K562 (cell line): ENCODE measurements at regions not wholly inside any gene's neighbourhood (a gene's known extent, or its start where the extent isn't known, plus 50 kb on each side); places are given as distances from the start of the nearest gene placed in this dataset.
A peak's percentile ranks its signal among the peaks of the same experiment; 100 is the strongest.

Source experiments
- ATAC-seq: fragments of 200-7000 bp; cut with Tn5 transposase; 3 replicates; pipeline ENCODE4 v1.9.1; 2020; ENCODE audit warnings: moderate library complexity
- BruUV-seq: library from RNA; stranded (reverse); fragments of 400-500 nt; replicated peaks from 2 replicates; lab custom pipeline; 2021; lab: Mats Ljungman, UMichigan
- CTCF ChIA-PET: fragments of 300-600 bp; formaldehyde crosslinking; extraction: SDS; loops from one replicate; lab custom pipeline; 2021; ENCODE audit warnings: low intra/inter-chr PET ratio; lab: Yijun Ruan, JAX
- POLR2A ChIA-PET: fragments of 300-600, 350-650 bp; sonication (Branson Sonifier 250); formaldehyde crosslinking; extraction: SDS; loops from one replicate; lab custom pipeline; 2021; ENCODE audit warnings: antibody characterized with exemption, inconsistent platforms; lab: Yijun Ruan, JAX
- DNase-seq, 4 experiments: peaks; one replicate each; pipeline versions ENCODE4 v3.0.0 to v3.0.0-alpha.2; 2011 to 2018; ENCODE audit warnings: low spot score in 3 of 4, mixed read lengths in 3 of 4; ENCODE audit errors: extremely low read depth in 1 of 4
- FAIRE-seq: peaks from 2 replicates; lab custom pipeline; 2011; peaks lifted over from hg19 to GRCh38; lab: Jason Lieb, UNC
- H2AFZ ChIP-seq: 2 replicates; pipeline ENCODE4 v1.6.0; 2011; ENCODE audit warnings: low read depth, low read length, control low read depth, inconsistent platforms
- H3K27ac ChIP-seq: fragments of 200-600 bp; 3 replicates; pipeline ENCODE4 v1.8.0; 2011; ENCODE audit warnings: low read depth, mild to moderate bottlenecking, control low read depth, inconsistent platforms, low read length, moderate library complexity, mixed read lengths; ENCODE audit errors: extremely low read depth
- H3K27me3 ChIP-seq, 2 experiments: fragments of 300-600 bp in 1 of 2; 2 replicates in 1 of 2; 3 replicates in 1 of 2; pipeline versions ENCODE4 v1.6.0 to v1.8.0; 2011; ENCODE audit warnings: inconsistent platforms in 2 of 2, low read length in 2 of 2, mild to moderate bottlenecking in 1 of 2, mixed read lengths in 1 of 2, moderate library complexity in 1 of 2; ENCODE audit not compliant: control insufficient read depth in 2 of 2, insufficient read depth in 2 of 2
- H3K36me3 ChIP-seq: fragments of 300-600 bp; 3 replicates; pipeline ENCODE4 v1.8.0; 2011; ENCODE audit warnings: mild to moderate bottlenecking, low read length, inconsistent platforms; ENCODE audit not compliant: control insufficient read depth, insufficient read depth
- H3K4me1 ChIP-seq, 2 experiments: fragments of 200-600 bp in 1 of 2; replicated peaks in 1 of 2; 2 replicates in 1 of 2; 3 replicates in 1 of 2; pipeline versions ENCODE4 v1.5.1 to v1.8.0; 2011; ENCODE audit warnings: inconsistent platforms in 2 of 2, low read length in 2 of 2, mild to moderate bottlenecking in 1 of 2, mixed read lengths in 1 of 2, moderate library complexity in 1 of 2; ENCODE audit not compliant: control insufficient read depth in 2 of 2, insufficient read depth in 2 of 2
- H3K4me2 ChIP-seq: 2 replicates; pipeline ENCODE4 v1.6.1; 2011; ENCODE audit warnings: low read length, control low read depth, inconsistent platforms, mixed read lengths; ENCODE audit not compliant: insufficient read depth
- H3K4me3 ChIP-seq: fragments of 200-600 bp; sonication (generic), shearing (Covaris generic); 2 replicates; pipeline ENCODE4 v1.5.1; 2016; ENCODE audit warnings: control low read depth, inconsistent platforms
- H3K79me2 ChIP-seq: fragments of 200-600 bp; 3 replicates; pipeline ENCODE4 v1.8.0; 2011; ENCODE audit warnings: low read length, inconsistent platforms; ENCODE audit not compliant: control insufficient read depth, insufficient read depth
- H3K9ac ChIP-seq, 2 experiments: 2 replicates each; pipeline versions ENCODE4 v1.6.0 to v1.6.1; 2011; ENCODE audit warnings: low read depth in 2 of 2, low read length in 2 of 2, control low read depth in 1 of 2, inconsistent platforms in 1 of 2, mild to moderate bottlenecking in 1 of 2, mixed read lengths in 1 of 2; ENCODE audit not compliant: insufficient read depth in 1 of 2
- H3K9me1 ChIP-seq: one replicate; pipeline ENCODE4 v1.6.0; 2011; ENCODE audit warnings: inconsistent platforms, mild to moderate bottlenecking, low read length, moderate library complexity; ENCODE audit not compliant: control insufficient read depth, insufficient read depth
- H3K9me3 ChIP-seq: replicated peaks from 2 replicates; pipeline ENCODE4 v1.5.1; 2011; ENCODE audit warnings: low read depth, low read length, inconsistent platforms; ENCODE audit not compliant: control insufficient read depth, insufficient read depth
- H4K20me1 ChIP-seq: replicated peaks from 2 replicates; pipeline ENCODE4 v1.6.1; 2011; ENCODE audit warnings: low read length, inconsistent platforms, mixed read lengths; ENCODE audit not compliant: control insufficient read depth, insufficient read depth
- CBX3 ChIP-seq, 2 experiments: IDR thresholded peaks; 1 replicate in 1 of 2; 2 replicates in 1 of 2; pipeline ENCODE4 v1.6.1; 2012; ENCODE audit warnings: inconsistent platforms in 2 of 2, low read length in 2 of 2, borderline replicate concordance in 1 of 2, control low read depth in 1 of 2
- CBX5 ChIP-seq: IDR thresholded peaks from 2 replicates; pipeline ENCODE4 v1.6.1; 2014; ENCODE audit warnings: low read depth, borderline replicate concordance
- EP300 ChIP-seq: IDR thresholded peaks from 2 replicates; pipeline ENCODE4 v1.6.1; 2012; ENCODE audit warnings: low read length, improper control_type of control experiment
- ESRRB ChIP-seq: fragments of 250-450 bp; sonication (Bioruptor Pico); IDR thresholded peaks from 2 replicates; pipeline ENCODE4 v1.5.0; 2020; ENCODE audit warnings: mild to moderate bottlenecking, moderate library complexity, borderline replicate concordance
- ILK ChIP-seq: fragments of 450-650 bp; IDR thresholded peaks from 2 replicates; pipeline ENCODE4 v1.6.1; 2016; ENCODE audit warnings: missing genetic modification characterization, low read depth, mild to moderate bottlenecking, missing compliant biosample characterization, moderate library complexity, borderline replicate concordance
- KDM4B ChIP-seq, 2 experiments: fragments of 450-650 bp in 1 of 2; sonication (generic) in 1 of 2; IDR thresholded peaks; 2 replicates each; pipeline ENCODE4 v1.6.1; 2016 to 2017; ENCODE audit warnings: borderline replicate concordance in 2 of 2, antibody characterized with exemption in 1 of 2, low read depth in 1 of 2, mild to moderate bottlenecking in 1 of 2
- MECOM ChIP-seq: fragments of 250-450 bp; sonication (Bioruptor Pico); IDR thresholded peaks from 2 replicates; pipeline ENCODE4 v1.8.0; 2022; ENCODE audit warnings: inconsistent platforms
- POLR2AphosphoS2 ChIP-seq: IDR thresholded peaks from 2 replicates; pipeline ENCODE4 v1.6.1; 2012; ENCODE audit warnings: low read length, improper control_type of control experiment
- TFAM ChIP-seq: fragments of 250-450 bp; sonication (Bioruptor Pico); conservative IDR thresholded peaks from 2 replicates; pipeline ENCODE4 v1.5.0; 2021; ENCODE audit warnings: mild to moderate bottlenecking, moderate library complexity
- XRCC4 ChIP-seq: IDR thresholded peaks from one replicate; pipeline ENCODE4 v1.6.1; 2011; ENCODE audit not compliant: insufficient read depth, insufficient read length; ENCODE audit errors: extremely low read depth
- ZBTB1 ChIP-seq: sonication (generic); formaldehyde crosslinking; IDR thresholded peaks from 2 replicates; pipeline ENCODE4 v1.8.1; 2023; ENCODE audit warnings: missing genetic modification reagents, low read depth, mild to moderate bottlenecking, borderline replicate concordance
- ZFP30 ChIP-seq: fragments of 250-450 bp; sonication (Bioruptor Pico); IDR thresholded peaks from 2 replicates; pipeline ENCODE4 v1.8.0; 2022; ENCODE audit warnings: moderate library complexity, mild to moderate bottlenecking, inconsistent platforms, borderline replicate concordance
- ZNF124 ChIP-seq: sonication (generic); formaldehyde crosslinking; IDR thresholded peaks from 2 replicates; pipeline ENCODE4 v1.8.1; 2022; ENCODE audit warnings: missing genetic modification reagents
- ZNF143 ChIP-seq: sonication (generic); formaldehyde crosslinking; IDR thresholded peaks from 2 replicates; pipeline ENCODE4 v1.9.0; 2022; ENCODE audit warnings: mild to moderate bottlenecking, missing genetic modification reagents
- ZNF232 ChIP-seq: sonication (generic); formaldehyde crosslinking; IDR thresholded peaks from 2 replicates; pipeline ENCODE4 v1.8.0; 2022; ENCODE audit warnings: mild to moderate bottlenecking, missing genetic modification reagents
- ZNF3 ChIP-seq: fragments of 250-450 bp; sonication (Bioruptor Pico); IDR thresholded peaks from 2 replicates; pipeline ENCODE4 v1.5.0; 2021; ENCODE audit warnings: mild to moderate bottlenecking, moderate library complexity
- ZNF324 ChIP-seq: fragments of 250-450 bp; sonication (Bioruptor Pico); IDR thresholded peaks from 2 replicates; pipeline ENCODE4 v1.4.0; 2020; ENCODE audit warnings: mild to moderate bottlenecking
- WGBS: fragments of 100-300 bp; shearing (Covaris generic); methylation state at CpG from one replicate; pipeline ENCODE4 v1.1.6; 2016; ENCODE audit warnings: low coverage, mixed read lengths; ENCODE audit not compliant: insufficient coverage; ENCODE audit errors: missing lambda C conversion rate; 5-methylcytosine and 5-hydroxymethylcytosine counted together
- in situ Hi-C: fragments of 300-500 bp; cut with MboI; formaldehyde crosslinking; loops from 4 replicates; pipeline ENCODE4 v1.15.0; 2018; ENCODE audit warnings: inconsistent platforms, mixed read lengths
- intact Hi-C: fragments of 100-400 bp; cut with micrococcal nuclease; formaldehyde crosslinking; loops from 2 replicates; pipeline ENCODE4 v1.14.2; 2022
- TF ChIP-seq, protein P1 (sequence below): sonication (generic); formaldehyde crosslinking; IDR thresholded peaks from 2 replicates; pipeline ENCODE4 v1.4.0; 2020; ENCODE audit warnings: mild to moderate bottlenecking, missing genetic modification reagents
- TF ChIP-seq, protein P2 (sequence below): IDR thresholded peaks from 3 replicates; pipeline ENCODE4 v1.6.1; 2011; ENCODE audit warnings: borderline replicate concordance, mild to moderate bottlenecking; ENCODE audit not compliant: insufficient read length, insufficient read depth
- TF ChIP-seq, protein P3 (sequence below): IDR thresholded peaks from 2 replicates; pipeline ENCODE4 v1.6.1; 2011; ENCODE audit not compliant: insufficient read length; ENCODE audit errors: extremely low read depth

DNA sequence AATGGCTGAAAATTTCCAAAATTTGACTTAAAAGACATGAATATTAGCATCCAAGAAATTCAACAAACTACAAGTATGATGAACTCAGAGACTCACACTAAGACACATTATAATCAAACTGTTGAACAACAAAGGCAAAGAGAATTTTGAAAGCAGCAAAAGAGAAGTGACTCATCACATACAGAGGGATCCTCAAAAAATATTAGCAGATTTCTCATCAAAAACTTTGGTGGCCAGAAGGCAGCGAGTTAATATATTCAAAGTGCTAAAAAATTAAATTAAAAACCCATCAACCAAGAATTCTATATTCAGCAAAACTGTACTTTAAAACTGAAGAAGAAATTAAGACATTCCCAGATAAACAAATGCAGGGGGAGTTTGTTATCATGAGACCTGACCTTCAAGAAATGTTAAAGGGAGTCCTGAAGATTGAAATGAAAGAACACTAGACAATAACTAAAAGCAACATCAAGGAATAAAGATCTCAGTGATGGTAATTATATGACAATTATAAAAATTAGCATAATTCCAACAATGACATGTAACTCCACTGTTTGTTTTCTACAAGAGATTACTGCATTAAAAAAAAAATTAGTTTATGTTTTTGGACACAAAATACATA lies 150.0 kb downstream of the RNASET2 start:
- H3K36me3 ChIP-seq: no peaks in the 10 kb centered on the region
- no peak overlapping the region for H3K27ac ChIP-seq
- CTCF ChIA-PET: no interaction called here
- no peaks in the 10 kb centered on the region for H3K79me2 ChIP-seq
- no peak for ATAC-seq
- no peak overlapping the region for H3K9ac ChIP-seq
- H3K4me3 ChIP-seq: no peak overlapping the region
- no peak overlapping the region for H3K4me2 ChIP-seq
- no peak for DNase-seq
- no peaks in the 10 kb centered on the region for H3K9me1 ChIP-seq
- no peaks in the 10 kb centered on the region; a peak in 1 of 5 replicates for H3K4me1 ChIP-seq
- no peak overlapping the region for H2AFZ ChIP-seq
- in situ Hi-C loops (no loop called here), intact Hi-C loops (no loop called here)
- no peaks in the 10 kb centered on the region for H4K20me1 ChIP-seq
- WGBS: 11% methylated on average over 1 of the region's 1 CpG
- H3K9me3 ChIP-seq: no peaks in the 10 kb centered on the region
- no TSS peak for BruUV-seq
- FAIRE-seq: no peak
- H3K27me3 ChIP-seq: 0 out of 5 replicates have a peak, but pooled peaks cover 0 to 6% of the 10 kb centered on the region in 2 experiments
- POLR2A ChIA-PET: no interaction called here
- TF ChIP-seq ILK (tag) (no peak), TFAM (CRISPR knock-in tag) (no peak), KDM4B (IDR thresholded peaks at IDR 0.05; ENCODE audit: borderline replicate concordance in 2 of 2, low read depth in 1 of 2) (no peak), ZNF3 (CRISPR knock-in tag) (no peak), ZNF143 (no peak), ZBTB1 (CRISPR knock-in tag) (no peak), EP300 (no peak), ZFP30 (CRISPR knock-in tag) (no peak), ZNF324 (CRISPR knock-in tag) (no peak), ZNF232 (CRISPR knock-in tag) (no peak), CBX3 (IDR thresholded peaks at IDR 0.05; ENCODE audit: borderline replicate concordance in 1 of 2, low read length in 2 of 2) (peak in 1 of 2 experiments; percentile 83; a peak in 2 of 3 replicates), ZNF124 (CRISPR knock-in tag) (no peak), POLR2AphosphoS2 (no peak), XRCC4 (no peak), CBX5 (peak; percentile 86; the same call in 1 of the 2 replicates), MECOM (CRISPR knock-in tag) (no peak), ESRRB (no peak)
- TF ChIP-seq, protein P1, sequence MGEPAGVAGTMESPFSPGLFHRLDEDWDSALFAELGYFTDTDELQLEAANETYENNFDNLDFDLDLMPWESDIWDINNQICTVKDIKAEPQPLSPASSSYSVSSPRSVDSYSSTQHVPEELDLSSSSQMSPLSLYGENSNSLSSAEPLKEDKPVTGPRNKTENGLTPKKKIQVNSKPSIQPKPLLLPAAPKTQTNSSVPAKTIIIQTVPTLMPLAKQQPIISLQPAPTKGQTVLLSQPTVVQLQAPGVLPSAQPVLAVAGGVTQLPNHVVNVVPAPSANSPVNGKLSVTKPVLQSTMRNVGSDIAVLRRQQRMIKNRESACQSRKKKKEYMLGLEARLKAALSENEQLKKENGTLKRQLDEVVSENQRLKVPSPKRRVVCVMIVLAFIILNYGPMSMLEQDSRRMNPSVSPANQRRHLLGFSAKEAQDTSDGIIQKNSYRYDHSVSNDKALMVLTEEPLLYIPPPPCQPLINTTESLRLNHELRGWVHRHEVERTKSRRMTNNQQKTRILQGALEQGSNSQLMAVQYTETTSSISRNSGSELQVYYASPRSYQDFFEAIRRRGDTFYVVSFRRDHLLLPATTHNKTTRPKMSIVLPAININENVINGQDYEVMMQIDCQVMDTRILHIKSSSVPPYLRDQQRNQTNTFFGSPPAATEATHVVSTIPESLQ (CRISPR knock-in tag): no peak
- TF ChIP-seq, protein P2, sequence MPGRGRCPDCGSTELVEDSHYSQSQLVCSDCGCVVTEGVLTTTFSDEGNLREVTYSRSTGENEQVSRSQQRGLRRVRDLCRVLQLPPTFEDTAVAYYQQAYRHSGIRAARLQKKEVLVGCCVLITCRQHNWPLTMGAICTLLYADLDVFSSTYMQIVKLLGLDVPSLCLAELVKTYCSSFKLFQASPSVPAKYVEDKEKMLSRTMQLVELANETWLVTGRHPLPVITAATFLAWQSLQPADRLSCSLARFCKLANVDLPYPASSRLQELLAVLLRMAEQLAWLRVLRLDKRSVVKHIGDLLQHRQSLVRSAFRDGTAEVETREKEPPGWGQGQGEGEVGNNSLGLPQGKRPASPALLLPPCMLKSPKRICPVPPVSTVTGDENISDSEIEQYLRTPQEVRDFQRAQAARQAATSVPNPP: no peak
- TF ChIP-seq, protein P3, sequence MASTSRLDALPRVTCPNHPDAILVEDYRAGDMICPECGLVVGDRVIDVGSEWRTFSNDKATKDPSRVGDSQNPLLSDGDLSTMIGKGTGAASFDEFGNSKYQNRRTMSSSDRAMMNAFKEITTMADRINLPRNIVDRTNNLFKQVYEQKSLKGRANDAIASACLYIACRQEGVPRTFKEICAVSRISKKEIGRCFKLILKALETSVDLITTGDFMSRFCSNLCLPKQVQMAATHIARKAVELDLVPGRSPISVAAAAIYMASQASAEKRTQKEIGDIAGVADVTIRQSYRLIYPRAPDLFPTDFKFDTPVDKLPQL: no peak
